A549 (cell line): ENCODE measurements at regions not wholly inside any gene's neighbourhood (a gene's known extent, or its start where the extent isn't known, plus 50 kb on each side); places are given as distances from the start of the nearest gene placed in this dataset.

Source experiments
- CTCF ChIP-seq: fragments of >200 bp; sonication (Bioruptor Twin); formaldehyde crosslinking; IDR thresholded peaks from 3 replicates; pipeline ENCODE4 v1.5.1; 2016
- MYC ChIP-seq: IDR thresholded peaks from 2 replicates; pipeline ENCODE4 v1.6.1; 2012; ENCODE audit warnings: mild to moderate bottlenecking, inconsistent platforms, low read length, improper control_type of control experiment, borderline replicate concordance
- NPAS2 ChIP-seq: fragments of 250-450 bp; sonication (Bioruptor Pico); IDR thresholded peaks from 2 replicates; pipeline ENCODE4 v1.8.0; 2022; ENCODE audit warnings: mild to moderate bottlenecking, moderate library complexity, borderline replicate concordance
- POLR2A ChIP-seq: IDR thresholded peaks from 2 replicates; pipeline ENCODE4 v1.6.1; 2012; ENCODE audit warnings: mild to moderate bottlenecking, low read length
- POLR2AphosphoS2 ChIP-seq: conservative IDR thresholded peaks from 2 replicates; pipeline ENCODE4 v1.6.1; 2012; ENCODE audit warnings: low read length, improper control_type of control experiment, inconsistent platforms
- RAD21 ChIP-seq, 2 experiments: fragments of >200 bp in 1 of 2; sonication (Bioruptor Twin) in 1 of 2; formaldehyde crosslinking in 1 of 2; IDR thresholded peaks in 1 of 2; conservative IDR thresholded peaks in 1 of 2; 2 replicates in 1 of 2; 3 replicates in 1 of 2; pipeline ENCODE4 v1.6.1; 2012 to 2018; ENCODE audit warnings: inconsistent platforms in 1 of 2
- RCOR1 ChIP-seq: fragments of 150-350 bp; IDR thresholded peaks from 2 replicates; pipeline ENCODE4 v1.6.1; 2014; ENCODE audit warnings: antibody characterized with exemption, low read length, low read depth
- RFX5 ChIP-seq: fragments of 450-650 bp; IDR thresholded peaks from 2 replicates; pipeline ENCODE4 v1.7.1; 2014; ENCODE audit warnings: antibody characterized with exemption, mild to moderate bottlenecking, moderate library complexity
- USF2 ChIP-seq: fragments of 450-650 bp; IDR thresholded peaks from 2 replicates; pipeline ENCODE4 v1.6.1; 2014; ENCODE audit warnings: antibody characterized with exemption
- TF ChIP-seq, protein P1 (sequence below): fragments of 200-600 bp; sonication (generic); IDR thresholded peaks from 2 replicates; pipeline ENCODE4 v1.6.1; 2016; ENCODE audit warnings: antibody characterized with exemption, mild to moderate bottlenecking, moderate library complexity

DNA sequence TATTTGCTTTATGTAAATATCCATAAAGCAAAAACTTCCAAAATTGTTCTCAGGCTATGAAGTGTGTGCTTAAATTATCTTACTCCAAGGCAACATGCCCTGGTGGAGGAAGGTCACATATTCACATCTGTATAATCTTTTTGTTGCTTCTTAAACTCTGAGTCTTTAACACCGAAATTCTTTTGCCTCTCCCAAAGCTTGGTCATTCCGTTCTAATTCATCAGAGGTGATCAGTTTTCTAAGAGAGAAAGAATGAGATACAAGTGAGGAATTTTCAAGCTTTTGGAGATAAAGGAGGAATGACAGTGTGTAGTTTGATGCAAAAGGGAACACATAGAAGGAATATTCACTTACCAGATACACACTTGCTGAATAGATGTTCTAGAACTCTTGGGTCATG is 561.7 kb downstream of the LTN1 start:
- no peak for TF ChIP-seq POLR2A
- TF ChIP-seq CTCF, result no peak
- TF ChIP-seq MYC, result no peak
- no peak for TF ChIP-seq RCOR1
- no peak for TF ChIP-seq NPAS2
- TF ChIP-seq USF2, result no peak
- TF ChIP-seq RFX5, result no peak
- no peak for TF ChIP-seq RAD21 (conservative IDR thresholded peaks at IDR 0.05 in 1 of 2, IDR thresholded peaks at IDR 0.05 in 1 of 2)
- TF ChIP-seq, protein P1, sequence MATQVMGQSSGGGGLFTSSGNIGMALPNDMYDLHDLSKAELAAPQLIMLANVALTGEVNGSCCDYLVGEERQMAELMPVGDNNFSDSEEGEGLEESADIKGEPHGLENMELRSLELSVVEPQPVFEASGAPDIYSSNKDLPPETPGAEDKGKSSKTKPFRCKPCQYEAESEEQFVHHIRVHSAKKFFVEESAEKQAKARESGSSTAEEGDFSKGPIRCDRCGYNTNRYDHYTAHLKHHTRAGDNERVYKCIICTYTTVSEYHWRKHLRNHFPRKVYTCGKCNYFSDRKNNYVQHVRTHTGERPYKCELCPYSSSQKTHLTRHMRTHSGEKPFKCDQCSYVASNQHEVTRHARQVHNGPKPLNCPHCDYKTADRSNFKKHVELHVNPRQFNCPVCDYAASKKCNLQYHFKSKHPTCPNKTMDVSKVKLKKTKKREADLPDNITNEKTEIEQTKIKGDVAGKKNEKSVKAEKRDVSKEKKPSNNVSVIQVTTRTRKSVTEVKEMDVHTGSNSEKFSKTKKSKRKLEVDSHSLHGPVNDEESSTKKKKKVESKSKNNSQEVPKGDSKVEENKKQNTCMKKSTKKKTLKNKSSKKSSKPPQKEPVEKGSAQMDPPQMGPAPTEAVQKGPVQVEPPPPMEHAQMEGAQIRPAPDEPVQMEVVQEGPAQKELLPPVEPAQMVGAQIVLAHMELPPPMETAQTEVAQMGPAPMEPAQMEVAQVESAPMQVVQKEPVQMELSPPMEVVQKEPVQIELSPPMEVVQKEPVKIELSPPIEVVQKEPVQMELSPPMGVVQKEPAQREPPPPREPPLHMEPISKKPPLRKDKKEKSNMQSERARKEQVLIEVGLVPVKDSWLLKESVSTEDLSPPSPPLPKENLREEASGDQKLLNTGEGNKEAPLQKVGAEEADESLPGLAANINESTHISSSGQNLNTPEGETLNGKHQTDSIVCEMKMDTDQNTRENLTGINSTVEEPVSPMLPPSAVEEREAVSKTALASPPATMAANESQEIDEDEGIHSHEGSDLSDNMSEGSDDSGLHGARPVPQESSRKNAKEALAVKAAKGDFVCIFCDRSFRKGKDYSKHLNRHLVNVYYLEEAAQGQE, result no peak
- no peak for TF ChIP-seq POLR2AphosphoS2
